ENCODE measurements at regions not wholly inside any gene's neighbourhood (a gene's known extent, or its start where the extent isn't known, plus 50 kb on each side); places are given as distances from the start of the nearest gene placed in this dataset.

- TF ChIP-seq USF2 (CRISPR knock-in tag; IDR thresholded peaks at IDR 0.05) (no peak), MYBL2 (CRISPR knock-in tag; IDR thresholded peaks at IDR 0.05) (no peak), IRF2 (CRISPR knock-in tag; IDR thresholded peaks at IDR 0.05; ENCODE audit: borderline replicate concordance, low read depth) (no peak)
Measured at GRCh38 chr4:125483278-125483677, 168.5 kb downstream of the FAT4 start (continued).

- Mint-ChIP-seq H3K4me3 (no peak overlapping the region), H3K36me3 (no peaks in the 10 kb centered on the region; the same call in 1 of the 2 replicates), H3K27me3 (ENCODE audit: low read depth) (no peaks in the 10 kb centered on the region), H3K9me3 (no peaks in the 10 kb centered on the region), H3K27ac (no peak overlapping the region), H3K4me1 (no peaks in the 10 kb centered on the region)
- ATAC-seq (no peak), DNase-seq (ENCODE audit: low spot score) (no peak)
- ChIA-PET POLR2A (no interaction called here), CTCF (no interaction called here)
- no peak for TF ChIP-seq CDX4 (CRISPR knock-in tag; IDR thresholded peaks at IDR 0.05; ENCODE audit: borderline replicate concordance)
- TF ChIP-seq OVOL2 (CRISPR knock-in tag; IDR thresholded peaks at IDR 0.05; ENCODE audit: borderline replicate concordance), result no peak
- no peak for TF ChIP-seq NR3C1 (CRISPR knock-in tag; conservative IDR thresholded peaks at IDR 0.05; ENCODE audit: low read depth)
- TF ChIP-seq ERG (CRISPR knock-in tag; IDR thresholded peaks at IDR 0.05), result no peak
- no peak for TF ChIP-seq ZSCAN18 (CRISPR knock-in tag; IDR thresholded peaks at IDR 0.05)
- TF ChIP-seq SP1 (CRISPR knock-in tag; conservative IDR thresholded peaks at IDR 0.05), result no peak
- TF ChIP-seq ZNF263 (CRISPR knock-in tag; IDR thresholded peaks at IDR 0.05; ENCODE audit: low read depth), result no peak
- no peak for TF ChIP-seq AR (CRISPR knock-in tag; IDR thresholded peaks at IDR 0.05)
- TF ChIP-seq E2F4 (CRISPR knock-in tag; IDR thresholded peaks at IDR 0.05; ENCODE audit: borderline replicate concordance, low read depth), result no peak
- no peak for TF ChIP-seq CREB1 (CRISPR knock-in tag; IDR thresholded peaks at IDR 0.05)
Measured at GRCh38 chr4:125484912-125485311, 170.2 kb downstream of the FAT4 start.

- H3K4me3 Mint-ChIP-seq, result no peak overlapping the region
- TF ChIP-seq E2F1 (CRISPR knock-in tag; IDR thresholded peaks at IDR 0.05) (no peak), PRDM15 (CRISPR knock-in tag; IDR thresholded peaks at IDR 0.05) (no peak), ZNF396 (CRISPR knock-in tag; IDR thresholded peaks at IDR 0.05; ENCODE audit: borderline replicate concordance) (no peak), TCF7 (CRISPR knock-in tag; IDR thresholded peaks at IDR 0.05; ENCODE audit: low read depth) (no peak), KAT7 (CRISPR knock-in tag; IDR thresholded peaks at IDR 0.05; ENCODE audit: borderline replicate concordance) (no peak), USF2 (CRISPR knock-in tag; IDR thresholded peaks at IDR 0.05) (no peak), RORB (CRISPR knock-in tag; IDR thresholded peaks at IDR 0.05) (no peak), ZNF263 (CRISPR knock-in tag; IDR thresholded peaks at IDR 0.05; ENCODE audit: low read depth) (no peak)
Measured at GRCh38 chr4:125486351-125486750, 171.6 kb downstream of the FAT4 start.

More at GRCh38 chr4:125486351-125486750, 171.6 kb downstream of the FAT4 start:
- H3K4me1 Mint-ChIP-seq, result no peaks in the 10 kb centered on the region
- H3K27ac Mint-ChIP-seq, result peak overlapping the region; percentile 13; the same call in 1 of the 2 replicates
- H3K36me3 Mint-ChIP-seq, result peaks cover 12% of the 10 kb centered on the region
- ATAC-seq, result no peak
- CTCF ChIA-PET, result no interaction called here
- POLR2A ChIA-PET, result no interaction called here
- no peak for DNase-seq (ENCODE audit: low spot score)
- H3K27me3 Mint-ChIP-seq (ENCODE audit: low read depth), result no peaks in the 10 kb centered on the region
- H3K9me3 Mint-ChIP-seq, result no peaks in the 10 kb centered on the region; the same call in 1 of the 2 replicates
